ENCODE measurements at regions not wholly inside any gene's neighbourhood (a gene's known extent, or its start where the extent isn't known, plus 50 kb on each side); places are given as distances from the start of the nearest gene placed in this dataset.

GRCh38 chr4:62550121-62550520 lies 1350.0 kb downstream of the ADGRL3 start:
- in situ Hi-C loops (cut with HindIII; ENCODE audit: low sequenced_read_pairs): no loop called here
- DNase-seq (ENCODE audit: low read depth): no peak
- no peak for TF ChIP-seq CTCF (IDR thresholded peaks at IDR 0.05; ENCODE audit: low read depth, low read length, missing control alignments)
- H3K4me3 ChIP-seq (ENCODE audit: low read depth, low read length): no peak overlapping the region

GRCh38 chr4:62549601-62550000 lies 1349.5 kb downstream of the ADGRL3 start:
- in situ Hi-C loops (cut with HindIII; ENCODE audit: low sequenced_read_pairs): no loop called here
- no peak for TF ChIP-seq CTCF (IDR thresholded peaks at IDR 0.05; ENCODE audit: low read depth, low read length, missing control alignments)
- no peak for DNase-seq (ENCODE audit: low read depth)

GRCh38 chr4:62548765-62549164 lies 1348.6 kb downstream of the ADGRL3 start:
- in situ Hi-C loops (cut with HindIII; ENCODE audit: low sequenced_read_pairs): no loop called here
- TF ChIP-seq CTCF (IDR thresholded peaks at IDR 0.05; ENCODE audit: low read depth, low read length, missing control alignments): no peak
- no peak for DNase-seq (ENCODE audit: low read depth)
- no peak overlapping the region for H3K4me3 ChIP-seq (ENCODE audit: low read depth, low read length)

More at GRCh38 chr4:62549601-62550000, 1349.5 kb downstream of the ADGRL3 start:
- H3K4me3 ChIP-seq (ENCODE audit: low read depth, low read length): no peak overlapping the region

- no peak overlapping the region for H3K4me3 ChIP-seq (ENCODE audit: low read depth, low read length)
- no peak for TF ChIP-seq CTCF (IDR thresholded peaks at IDR 0.05; ENCODE audit: low read depth, low read length, missing control alignments)
- no peak for DNase-seq (ENCODE audit: low read depth)
- in situ Hi-C loops (cut with HindIII; ENCODE audit: low sequenced_read_pairs): no loop called here
These were observed 1348.0 kb downstream of the ADGRL3 start for GRCh38 chr4:62548108-62548524.

GRCh38 chr4:62544428-62544827 lies 1344.3 kb downstream of the ADGRL3 start:
- TF ChIP-seq CTCF (IDR thresholded peaks at IDR 0.05; ENCODE audit: low read depth, low read length, missing control alignments): no peak
- H3K4me3 ChIP-seq (ENCODE audit: low read depth, low read length): no peak overlapping the region
- in situ Hi-C loops (cut with HindIII; ENCODE audit: low sequenced_read_pairs): no loop called here
- peak; percentile 11 for DNase-seq (ENCODE audit: low read depth)

- TF ChIP-seq CTCF (IDR thresholded peaks at IDR 0.05; ENCODE audit: low read depth, low read length, missing control alignments): no peak
- no peak overlapping the region for H3K4me3 ChIP-seq (ENCODE audit: low read depth, low read length)
- no peak for DNase-seq (ENCODE audit: low read depth)
- in situ Hi-C loops (cut with HindIII; ENCODE audit: low sequenced_read_pairs): no loop called here
These were observed 1342.9 kb downstream of the ADGRL3 start for GRCh38 chr4:62543002-62543401.

- in situ Hi-C loops (cut with HindIII; ENCODE audit: low sequenced_read_pairs): no loop called here
- no peak overlapping the region for H3K4me3 ChIP-seq (ENCODE audit: low read depth, low read length)
- no peak for DNase-seq (ENCODE audit: low read depth)
- no peak for TF ChIP-seq CTCF (IDR thresholded peaks at IDR 0.05; ENCODE audit: low read depth, low read length, missing control alignments)
These were observed 1333.4 kb downstream of the ADGRL3 start for GRCh38 chr4:62533573-62533972.
